ENCODE measurements at regions not wholly inside any gene's neighbourhood (a gene's known extent, or its start where the extent isn't known, plus 50 kb on each side); places are given as distances from the start of the nearest gene placed in this dataset.

DNA sequence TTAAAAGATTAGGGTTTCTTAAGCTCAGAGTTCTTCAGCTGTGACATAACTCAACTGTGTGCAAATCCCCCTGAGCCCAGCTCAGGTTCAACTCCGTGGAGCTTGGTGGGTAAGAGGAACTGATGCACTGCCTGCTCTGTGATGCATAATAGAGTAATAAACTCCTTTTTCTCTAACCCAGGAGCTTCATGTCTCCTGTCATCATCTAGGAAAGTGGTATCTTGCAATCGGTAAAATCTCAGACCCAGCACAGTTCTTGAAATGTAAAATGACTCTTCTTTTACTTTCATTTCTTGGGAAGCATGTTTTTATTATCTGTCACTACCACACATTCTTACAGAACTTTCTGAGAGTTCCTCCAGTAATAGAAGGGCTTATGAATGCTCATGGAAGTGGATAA, 123.8 kb upstream of the PCDH9 start:
- no peak overlapping the region for H3K9ac ChIP-seq (ENCODE audit: low read depth in 1 of 2, low read length in 2 of 2)
- 54% methylated on average over 2 of the region's 2 CpGs for WGBS
- no peak overlapping the region for H3K4me3 ChIP-seq (ENCODE audit: low read depth in 1 of 3, low read length in 3 of 3)
- H3K36me3 ChIP-seq (ENCODE audit: control insufficient read depth in 4 of 4, insufficient read depth in 3 of 4, low read depth in 1 of 4, low read length in 3 of 4): no peaks in the 10 kb centered on the region
- no peaks in the 10 kb centered on the region for H3K4me1 ChIP-seq (ENCODE audit: control insufficient read depth in 4 of 4, insufficient read depth in 4 of 4, low read length in 3 of 4)
- H3K9me3 ChIP-seq (ENCODE audit: control insufficient read depth in 4 of 4, low read length in 3 of 4): no peaks in the 10 kb centered on the region
- no peak for DNase-seq (ENCODE audit: low spot score)
- TF ChIP-seq YY1 (IDR thresholded peaks at IDR 0.05): no peak
- no peaks in the 10 kb centered on the region for H3K27me3 ChIP-seq (ENCODE audit: control insufficient read depth in 4 of 4, insufficient read depth in 4 of 4, low read length in 3 of 4)
- no peak overlapping the region for H3K27ac ChIP-seq (ENCODE audit: low read depth in 1 of 2, low read length in 2 of 2)

DNA sequence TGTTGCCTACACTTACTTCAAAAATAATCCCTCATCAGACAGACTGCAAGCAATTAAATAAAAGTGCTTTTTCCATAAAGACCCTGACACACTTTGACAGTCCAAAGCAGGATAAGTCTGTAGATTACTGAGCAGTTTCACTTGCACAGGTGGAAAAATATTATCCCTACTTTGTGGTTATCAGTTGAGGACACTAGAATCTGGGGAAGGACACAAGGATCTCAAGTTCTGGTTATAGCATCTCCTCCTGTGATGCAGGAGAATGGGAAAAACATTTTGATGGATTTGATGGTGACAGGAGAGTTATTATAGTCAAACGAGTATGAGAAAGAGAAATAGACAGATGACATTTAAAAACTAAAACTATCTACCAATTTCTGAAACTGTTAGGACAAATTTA, 122.9 kb upstream of the PCDH9 start:
- Histone ChIP-seq H3K36me3 (ENCODE audit: control insufficient read depth in 4 of 4, insufficient read depth in 3 of 4, low read depth in 1 of 4, low read length in 3 of 4) (no peaks in the 10 kb centered on the region), H3K27me3 (ENCODE audit: control insufficient read depth in 4 of 4, insufficient read depth in 4 of 4, low read length in 3 of 4) (no peaks in the 10 kb centered on the region), H3K9ac (ENCODE audit: low read depth in 1 of 2, low read length in 2 of 2) (no peak overlapping the region), H3K4me1 (ENCODE audit: control insufficient read depth in 4 of 4, insufficient read depth in 4 of 4, low read length in 3 of 4) (no peaks in the 10 kb centered on the region), H3K9me3 (ENCODE audit: control insufficient read depth in 4 of 4, low read length in 3 of 4) (no peaks in the 10 kb centered on the region), H3K4me3 (ENCODE audit: low read depth in 1 of 3, low read length in 3 of 3) (no peak overlapping the region), H3K27ac (ENCODE audit: low read depth in 1 of 2, low read length in 2 of 2) (no peak overlapping the region)
- no peak for DNase-seq (ENCODE audit: low spot score)
- TF ChIP-seq HNF4G (IDR thresholded peaks at IDR 0.05): no peak
- no peak for TF ChIP-seq NR2F2 (IDR thresholded peaks at IDR 0.05)
- TF ChIP-seq HNF4A (conservative IDR thresholded peaks at IDR 0.05): no peak
- 40% methylated on average over 1 of the region's 1 CpG for WGBS

DNA sequence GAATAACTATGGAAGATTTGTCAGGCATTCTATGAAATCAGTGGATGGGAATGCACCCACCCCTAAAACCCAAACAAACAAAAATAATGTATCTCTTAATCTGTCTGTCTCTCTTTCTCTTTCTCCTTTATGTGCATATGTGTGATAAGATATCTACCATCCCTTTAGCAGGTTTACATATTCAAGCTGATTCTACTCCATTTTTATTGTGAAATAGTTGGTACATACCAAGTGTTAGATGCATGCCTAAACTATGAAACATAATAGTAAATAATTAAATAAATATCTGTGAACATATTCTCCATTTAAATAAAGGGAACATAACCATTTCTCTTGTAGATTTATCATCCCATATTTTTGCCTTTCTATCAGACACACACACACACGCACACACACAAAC, 121.8 kb upstream of the PCDH9 start:
- Histone ChIP-seq H3K4me1 (ENCODE audit: control insufficient read depth in 4 of 4, insufficient read depth in 4 of 4, low read length in 3 of 4) (no peaks in the 10 kb centered on the region), H3K9me3 (ENCODE audit: control insufficient read depth in 4 of 4, low read length in 3 of 4) (no peaks in the 10 kb centered on the region), H3K27me3 (ENCODE audit: control insufficient read depth in 4 of 4, insufficient read depth in 4 of 4, low read length in 3 of 4) (no peaks in the 10 kb centered on the region), H3K27ac (ENCODE audit: low read depth in 1 of 2, low read length in 2 of 2) (no peak overlapping the region), H3K9ac (ENCODE audit: low read depth in 1 of 2, low read length in 2 of 2) (no peak overlapping the region), H3K4me3 (ENCODE audit: low read depth in 1 of 3, low read length in 3 of 3) (no peak overlapping the region), H3K36me3 (ENCODE audit: control insufficient read depth in 4 of 4, insufficient read depth in 3 of 4, low read depth in 1 of 4, low read length in 3 of 4) (no peaks in the 10 kb centered on the region)
- no peak for DNase-seq (ENCODE audit: low spot score)
- 86% methylated on average over 1 of the region's 1 CpG for WGBS
- TF ChIP-seq EGR1 (IDR thresholded peaks at IDR 0.05; ENCODE audit: low read depth in 2 of 2) (no peak), FOXA1 (IDR thresholded peaks at IDR 0.05) (no peak), HNF4G (IDR thresholded peaks at IDR 0.05) (no peak), TAF1 (conservative IDR thresholded peaks at IDR 0.05) (no peak), HNF4A (conservative IDR thresholded peaks at IDR 0.05) (no peak), SP1 (IDR thresholded peaks at IDR 0.05) (no peak), NR2F2 (IDR thresholded peaks at IDR 0.05) (no peak), GABPA (IDR thresholded peaks at IDR 0.05 in 1 of 2, conservative IDR thresholded peaks at IDR 0.05 in 1 of 2) (no peak), FOXA2 (IDR thresholded peaks at IDR 0.05) (no peak), RXRA (IDR thresholded peaks at IDR 0.05) (no peak), YY1 (IDR thresholded peaks at IDR 0.05) (no peak), JUND (IDR thresholded peaks at IDR 0.05) (no peak), RAD21 (IDR thresholded peaks at IDR 0.05) (no peak)
- TF ChIP-seq, protein P1, sequence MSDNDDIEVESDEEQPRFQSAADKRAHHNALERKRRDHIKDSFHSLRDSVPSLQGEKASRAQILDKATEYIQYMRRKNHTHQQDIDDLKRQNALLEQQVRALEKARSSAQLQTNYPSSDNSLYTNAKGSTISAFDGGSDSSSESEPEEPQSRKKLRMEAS (IDR thresholded peaks at IDR 0.05): no peak
- TF ChIP-seq, protein P2, sequence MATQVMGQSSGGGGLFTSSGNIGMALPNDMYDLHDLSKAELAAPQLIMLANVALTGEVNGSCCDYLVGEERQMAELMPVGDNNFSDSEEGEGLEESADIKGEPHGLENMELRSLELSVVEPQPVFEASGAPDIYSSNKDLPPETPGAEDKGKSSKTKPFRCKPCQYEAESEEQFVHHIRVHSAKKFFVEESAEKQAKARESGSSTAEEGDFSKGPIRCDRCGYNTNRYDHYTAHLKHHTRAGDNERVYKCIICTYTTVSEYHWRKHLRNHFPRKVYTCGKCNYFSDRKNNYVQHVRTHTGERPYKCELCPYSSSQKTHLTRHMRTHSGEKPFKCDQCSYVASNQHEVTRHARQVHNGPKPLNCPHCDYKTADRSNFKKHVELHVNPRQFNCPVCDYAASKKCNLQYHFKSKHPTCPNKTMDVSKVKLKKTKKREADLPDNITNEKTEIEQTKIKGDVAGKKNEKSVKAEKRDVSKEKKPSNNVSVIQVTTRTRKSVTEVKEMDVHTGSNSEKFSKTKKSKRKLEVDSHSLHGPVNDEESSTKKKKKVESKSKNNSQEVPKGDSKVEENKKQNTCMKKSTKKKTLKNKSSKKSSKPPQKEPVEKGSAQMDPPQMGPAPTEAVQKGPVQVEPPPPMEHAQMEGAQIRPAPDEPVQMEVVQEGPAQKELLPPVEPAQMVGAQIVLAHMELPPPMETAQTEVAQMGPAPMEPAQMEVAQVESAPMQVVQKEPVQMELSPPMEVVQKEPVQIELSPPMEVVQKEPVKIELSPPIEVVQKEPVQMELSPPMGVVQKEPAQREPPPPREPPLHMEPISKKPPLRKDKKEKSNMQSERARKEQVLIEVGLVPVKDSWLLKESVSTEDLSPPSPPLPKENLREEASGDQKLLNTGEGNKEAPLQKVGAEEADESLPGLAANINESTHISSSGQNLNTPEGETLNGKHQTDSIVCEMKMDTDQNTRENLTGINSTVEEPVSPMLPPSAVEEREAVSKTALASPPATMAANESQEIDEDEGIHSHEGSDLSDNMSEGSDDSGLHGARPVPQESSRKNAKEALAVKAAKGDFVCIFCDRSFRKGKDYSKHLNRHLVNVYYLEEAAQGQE (IDR thresholded peaks at IDR 0.05): no peak
- TF ChIP-seq, protein P3, sequence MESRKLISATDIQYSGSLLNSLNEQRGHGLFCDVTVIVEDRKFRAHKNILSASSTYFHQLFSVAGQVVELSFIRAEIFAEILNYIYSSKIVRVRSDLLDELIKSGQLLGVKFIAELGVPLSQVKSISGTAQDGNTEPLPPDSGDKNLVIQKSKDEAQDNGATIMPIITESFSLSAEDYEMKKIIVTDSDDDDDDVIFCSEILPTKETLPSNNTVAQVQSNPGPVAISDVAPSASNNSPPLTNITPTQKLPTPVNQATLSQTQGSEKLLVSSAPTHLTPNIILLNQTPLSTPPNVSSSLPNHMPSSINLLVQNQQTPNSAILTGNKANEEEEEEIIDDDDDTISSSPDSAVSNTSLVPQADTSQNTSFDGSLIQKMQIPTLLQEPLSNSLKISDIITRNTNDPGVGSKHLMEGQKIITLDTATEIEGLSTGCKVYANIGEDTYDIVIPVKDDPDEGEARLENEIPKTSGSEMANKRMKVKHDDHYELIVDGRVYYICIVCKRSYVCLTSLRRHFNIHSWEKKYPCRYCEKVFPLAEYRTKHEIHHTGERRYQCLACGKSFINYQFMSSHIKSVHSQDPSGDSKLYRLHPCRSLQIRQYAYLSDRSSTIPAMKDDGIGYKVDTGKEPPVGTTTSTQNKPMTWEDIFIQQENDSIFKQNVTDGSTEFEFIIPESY (IDR thresholded peaks at IDR 0.05): no peak
- TF ChIP-seq, protein P4, sequence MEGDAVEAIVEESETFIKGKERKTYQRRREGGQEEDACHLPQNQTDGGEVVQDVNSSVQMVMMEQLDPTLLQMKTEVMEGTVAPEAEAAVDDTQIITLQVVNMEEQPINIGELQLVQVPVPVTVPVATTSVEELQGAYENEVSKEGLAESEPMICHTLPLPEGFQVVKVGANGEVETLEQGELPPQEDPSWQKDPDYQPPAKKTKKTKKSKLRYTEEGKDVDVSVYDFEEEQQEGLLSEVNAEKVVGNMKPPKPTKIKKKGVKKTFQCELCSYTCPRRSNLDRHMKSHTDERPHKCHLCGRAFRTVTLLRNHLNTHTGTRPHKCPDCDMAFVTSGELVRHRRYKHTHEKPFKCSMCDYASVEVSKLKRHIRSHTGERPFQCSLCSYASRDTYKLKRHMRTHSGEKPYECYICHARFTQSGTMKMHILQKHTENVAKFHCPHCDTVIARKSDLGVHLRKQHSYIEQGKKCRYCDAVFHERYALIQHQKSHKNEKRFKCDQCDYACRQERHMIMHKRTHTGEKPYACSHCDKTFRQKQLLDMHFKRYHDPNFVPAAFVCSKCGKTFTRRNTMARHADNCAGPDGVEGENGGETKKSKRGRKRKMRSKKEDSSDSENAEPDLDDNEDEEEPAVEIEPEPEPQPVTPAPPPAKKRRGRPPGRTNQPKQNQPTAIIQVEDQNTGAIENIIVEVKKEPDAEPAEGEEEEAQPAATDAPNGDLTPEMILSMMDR (IDR thresholded peaks at IDR 0.05; ENCODE audit: low read depth, low read length, missing input control): no peak
- TF ChIP-seq, protein P5, sequence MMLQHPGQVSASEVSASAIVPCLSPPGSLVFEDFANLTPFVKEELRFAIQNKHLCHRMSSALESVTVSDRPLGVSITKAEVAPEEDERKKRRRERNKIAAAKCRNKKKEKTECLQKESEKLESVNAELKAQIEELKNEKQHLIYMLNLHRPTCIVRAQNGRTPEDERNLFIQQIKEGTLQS (IDR thresholded peaks at IDR 0.05): no peak
